ENCODE measurements at regions not wholly inside any gene's neighbourhood (a gene's known extent, or its start where the extent isn't known, plus 50 kb on each side); places are given as distances from the start of the nearest gene placed in this dataset.

GRCh38 chr13:65035302-65035701, 2194.8 kb downstream of the PCDH9 start:
- no peaks in the 10 kb centered on the region for H3K9me3 ChIP-seq (ENCODE audit: control insufficient read depth in 4 of 4, low read length in 3 of 4)
- H3K4me3 ChIP-seq (ENCODE audit: low read depth in 1 of 3, low read length in 3 of 3), result no peak overlapping the region
- TF ChIP-seq RAD21 (IDR thresholded peaks at IDR 0.05), result no peak
- no peak for TF ChIP-seq MAX (IDR thresholded peaks at IDR 0.05)
- H3K4me1 ChIP-seq (ENCODE audit: control insufficient read depth in 4 of 4, insufficient read depth in 4 of 4, low read length in 3 of 4), result no peaks in the 10 kb centered on the region
- H3K27ac ChIP-seq (ENCODE audit: low read depth in 1 of 2, low read length in 2 of 2), result no peak overlapping the region
- H3K36me3 ChIP-seq (ENCODE audit: control insufficient read depth in 4 of 4, insufficient read depth in 3 of 4, low read depth in 1 of 4, low read length in 3 of 4), result no peaks in the 10 kb centered on the region
- H3K27me3 ChIP-seq (ENCODE audit: control insufficient read depth in 4 of 4, insufficient read depth in 4 of 4, low read length in 3 of 4), result no peaks in the 10 kb centered on the region
- no peak overlapping the region for H3K9ac ChIP-seq (ENCODE audit: low read depth in 1 of 2, low read length in 2 of 2)
- DNase-seq (ENCODE audit: low spot score), result no peak

GRCh38 chr13:65034266-65034665, 2195.9 kb downstream of the PCDH9 start:
- Histone ChIP-seq H3K27me3 (ENCODE audit: control insufficient read depth in 4 of 4, insufficient read depth in 4 of 4, low read length in 3 of 4) (no peaks in the 10 kb centered on the region), H3K9ac (ENCODE audit: low read depth in 1 of 2, low read length in 2 of 2) (no peak overlapping the region), H3K27ac (ENCODE audit: low read depth in 1 of 2, low read length in 2 of 2) (no peak overlapping the region), H3K4me3 (ENCODE audit: low read depth in 1 of 3, low read length in 3 of 3) (no peak overlapping the region), H3K9me3 (ENCODE audit: control insufficient read depth in 4 of 4, low read length in 3 of 4) (no peaks in the 10 kb centered on the region), H3K36me3 (ENCODE audit: control insufficient read depth in 4 of 4, insufficient read depth in 3 of 4, low read depth in 1 of 4, low read length in 3 of 4) (no peaks in the 10 kb centered on the region), H3K4me1 (ENCODE audit: control insufficient read depth in 4 of 4, insufficient read depth in 4 of 4, low read length in 3 of 4) (no peaks in the 10 kb centered on the region)
- no peak for TF ChIP-seq HNF4G (IDR thresholded peaks at IDR 0.05)
- no peak for TF ChIP-seq MAX (IDR thresholded peaks at IDR 0.05)
- no peak for TF ChIP-seq ZBTB33 (IDR thresholded peaks at IDR 0.05)
- no peak for TF ChIP-seq TAF1 (conservative IDR thresholded peaks at IDR 0.05)
- TF ChIP-seq, protein P1, sequence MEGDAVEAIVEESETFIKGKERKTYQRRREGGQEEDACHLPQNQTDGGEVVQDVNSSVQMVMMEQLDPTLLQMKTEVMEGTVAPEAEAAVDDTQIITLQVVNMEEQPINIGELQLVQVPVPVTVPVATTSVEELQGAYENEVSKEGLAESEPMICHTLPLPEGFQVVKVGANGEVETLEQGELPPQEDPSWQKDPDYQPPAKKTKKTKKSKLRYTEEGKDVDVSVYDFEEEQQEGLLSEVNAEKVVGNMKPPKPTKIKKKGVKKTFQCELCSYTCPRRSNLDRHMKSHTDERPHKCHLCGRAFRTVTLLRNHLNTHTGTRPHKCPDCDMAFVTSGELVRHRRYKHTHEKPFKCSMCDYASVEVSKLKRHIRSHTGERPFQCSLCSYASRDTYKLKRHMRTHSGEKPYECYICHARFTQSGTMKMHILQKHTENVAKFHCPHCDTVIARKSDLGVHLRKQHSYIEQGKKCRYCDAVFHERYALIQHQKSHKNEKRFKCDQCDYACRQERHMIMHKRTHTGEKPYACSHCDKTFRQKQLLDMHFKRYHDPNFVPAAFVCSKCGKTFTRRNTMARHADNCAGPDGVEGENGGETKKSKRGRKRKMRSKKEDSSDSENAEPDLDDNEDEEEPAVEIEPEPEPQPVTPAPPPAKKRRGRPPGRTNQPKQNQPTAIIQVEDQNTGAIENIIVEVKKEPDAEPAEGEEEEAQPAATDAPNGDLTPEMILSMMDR (IDR thresholded peaks at IDR 0.05; ENCODE audit: low read depth, low read length, missing input control), result no peak
- no peak for TF ChIP-seq ATF3 (IDR thresholded peaks at IDR 0.05)
- TF ChIP-seq SP1 (IDR thresholded peaks at IDR 0.05), result no peak
- TF ChIP-seq REST (IDR thresholded peaks at IDR 0.05), result no peak
- TF ChIP-seq FOXA1 (IDR thresholded peaks at IDR 0.05), result no peak
- TF ChIP-seq EGR1 (IDR thresholded peaks at IDR 0.05; ENCODE audit: low read depth in 2 of 2), result no peak
- TF ChIP-seq NR2F2 (IDR thresholded peaks at IDR 0.05), result no peak
- no peak for TF ChIP-seq RAD21 (IDR thresholded peaks at IDR 0.05)
- TF ChIP-seq GABPA (IDR thresholded peaks at IDR 0.05 in 1 of 2, conservative IDR thresholded peaks at IDR 0.05 in 1 of 2), result no peak
- no peak for TF ChIP-seq FOXA2 (IDR thresholded peaks at IDR 0.05)
- no peak for TF ChIP-seq HNF4A (conservative IDR thresholded peaks at IDR 0.05)
- no peak for DNase-seq (ENCODE audit: low spot score)
- WGBS, result 94% methylated on average over 22 of the region's 22 CpGs

Data from liver (tissue), 8 donors.